Mesenchymal stem cell (in vitro differentiated cells and primary cell): ENCODE measurements at regions not wholly inside any gene's neighbourhood (a gene's known extent, or its start where the extent isn't known, plus 50 kb on each side); places are given as distances from the start of the nearest gene placed in this dataset.

Experiments
- DNase-seq: peaks from one replicate; pipeline ENCODE4 v3.0.0-alpha.2; 2013
- H2AFZ ChIP-seq: one replicate; pipeline ENCODE4 v1.6.1; 2013; ENCODE audit warnings: low read depth, mild to moderate bottlenecking, control low read depth, inconsistent platforms, low read length, moderate library complexity
- H2AK5ac ChIP-seq: 2 replicates; pipeline ENCODE4 v1.6.1; 2013; ENCODE audit warnings: low read length, moderate library complexity, mild to moderate bottlenecking, inconsistent platforms; ENCODE audit not compliant: severe bottlenecking
- H2BK120ac ChIP-seq: one replicate; pipeline ENCODE4 v1.6.1; 2013; ENCODE audit warnings: low read depth, mild to moderate bottlenecking, inconsistent platforms, low read length, moderate library complexity
- H2BK12ac ChIP-seq, 2 experiments: one replicate each; pipeline ENCODE4 v1.6.1; 2013; ENCODE audit warnings: inconsistent platforms in 2 of 2, low read length in 2 of 2, mild to moderate bottlenecking in 2 of 2, moderate library complexity in 2 of 2, control low read depth in 1 of 2
- H2BK15ac ChIP-seq: one replicate; pipeline ENCODE4 v1.6.1; 2013; ENCODE audit warnings: mild to moderate bottlenecking, low read depth, inconsistent platforms; ENCODE audit not compliant: poor library complexity, severe bottlenecking
- H2BK5ac ChIP-seq: 2 replicates; pipeline ENCODE4 v1.6.1; 2013; ENCODE audit warnings: low read depth, mild to moderate bottlenecking, low read length, control low read depth, inconsistent platforms; ENCODE audit not compliant: poor library complexity, severe bottlenecking
- H3K14ac ChIP-seq, 2 experiments: one replicate each; pipeline ENCODE4 v1.6.1; 2013; ENCODE audit warnings: inconsistent platforms in 2 of 2, low read length in 2 of 2, control low read depth in 1 of 2, mild to moderate bottlenecking in 1 of 2, moderate library complexity in 1 of 2
- H3K18ac ChIP-seq, 2 experiments: one replicate each; pipeline ENCODE4 v1.6.1; 2013; ENCODE audit warnings: inconsistent platforms in 2 of 2, low read length in 2 of 2, control low read depth in 1 of 2, low read depth in 1 of 2, mild to moderate bottlenecking in 1 of 2
- H3K23ac ChIP-seq, 2 experiments: one replicate each; pipeline ENCODE4 v1.6.1; 2013; ENCODE audit warnings: inconsistent platforms in 2 of 2, low read length in 2 of 2, mild to moderate bottlenecking in 2 of 2, moderate library complexity in 2 of 2, control low read depth in 1 of 2
- H3K27ac ChIP-seq: 2 replicates; pipeline ENCODE4 v1.5.1; 2013; ENCODE audit warnings: mild to moderate bottlenecking, moderate library complexity, low read length, control low read depth, inconsistent platforms; ENCODE audit not compliant: poor library complexity, severe bottlenecking
- H3K27me3 ChIP-seq, 2 experiments: 2 replicates each; pipeline versions ENCODE4 v1.6.1 to v1.7.0; 2013; ENCODE audit warnings: low read length in 2 of 2, mild to moderate bottlenecking in 2 of 2, moderate library complexity in 2 of 2, control low read depth in 1 of 2, inconsistent platforms in 1 of 2; ENCODE audit not compliant: control insufficient read depth in 1 of 2, insufficient read depth in 1 of 2
- H3K36me3 ChIP-seq, 2 experiments: 2 replicates each; pipeline versions ENCODE4 v1.6.1 to v1.7.0; 2013; ENCODE audit warnings: low read length in 2 of 2, control low read depth in 1 of 2, inconsistent platforms in 1 of 2, low read depth in 1 of 2, mild to moderate bottlenecking in 1 of 2; ENCODE audit not compliant: insufficient read depth in 2 of 2, control insufficient read depth in 1 of 2
- H3K4ac ChIP-seq, 2 experiments: one replicate each; pipeline ENCODE4 v1.6.1; 2013; ENCODE audit warnings: inconsistent platforms in 2 of 2, low read length in 2 of 2, mild to moderate bottlenecking in 2 of 2, moderate library complexity in 2 of 2, control low read depth in 1 of 2, low read depth in 1 of 2
- H3K4me1 ChIP-seq: 2 replicates; pipeline ENCODE4 v1.6.1; 2013; ENCODE audit warnings: low read depth, low read length, control low read depth; ENCODE audit not compliant: control insufficient read depth, insufficient read depth
- H3K4me2 ChIP-seq: 2 replicates; pipeline ENCODE4 v1.6.1; 2013; ENCODE audit warnings: low read length, mild to moderate bottlenecking, inconsistent platforms; ENCODE audit not compliant: poor library complexity, severe bottlenecking
- H3K4me3 ChIP-seq, 2 experiments: 2 replicates each; pipeline versions ENCODE4 v1.5.1 to v1.7.0; 2013; ENCODE audit warnings: low read length in 2 of 2, mild to moderate bottlenecking in 2 of 2, control low read depth in 1 of 2, low read depth in 1 of 2; ENCODE audit not compliant: insufficient read depth in 1 of 2
- H3K79me1 ChIP-seq: replicated peaks from 2 replicates; pipeline ENCODE4 v1.6.1; 2013; ENCODE audit warnings: mild to moderate bottlenecking, control low read depth, low read length, inconsistent platforms; ENCODE audit not compliant: poor library complexity, severe bottlenecking
- H3K9ac ChIP-seq: 2 replicates; pipeline ENCODE4 v1.7.0; 2013; ENCODE audit warnings: mild to moderate bottlenecking, low read length, moderate library complexity
- H3K9me3 ChIP-seq: 2 replicates; pipeline ENCODE4 v1.7.0; 2013; ENCODE audit warnings: mild to moderate bottlenecking, low read length; ENCODE audit not compliant: control insufficient read depth
- H4K8ac ChIP-seq: one replicate; pipeline ENCODE4 v1.6.1; 2013; ENCODE audit warnings: inconsistent platforms, mild to moderate bottlenecking, low read length, moderate library complexity
- H4K91ac ChIP-seq: one replicate; pipeline ENCODE4 v1.6.1; 2013; ENCODE audit warnings: mild to moderate bottlenecking, low read length, inconsistent platforms
- whole genome bisulfite sequencing: methylation state at CpG from one replicate; pipeline ENCODE4 v1.1.7; 2013; ENCODE audit warnings: mixed read lengths; 5-methylcytosine and 5-hydroxymethylcytosine counted together

DNA sequence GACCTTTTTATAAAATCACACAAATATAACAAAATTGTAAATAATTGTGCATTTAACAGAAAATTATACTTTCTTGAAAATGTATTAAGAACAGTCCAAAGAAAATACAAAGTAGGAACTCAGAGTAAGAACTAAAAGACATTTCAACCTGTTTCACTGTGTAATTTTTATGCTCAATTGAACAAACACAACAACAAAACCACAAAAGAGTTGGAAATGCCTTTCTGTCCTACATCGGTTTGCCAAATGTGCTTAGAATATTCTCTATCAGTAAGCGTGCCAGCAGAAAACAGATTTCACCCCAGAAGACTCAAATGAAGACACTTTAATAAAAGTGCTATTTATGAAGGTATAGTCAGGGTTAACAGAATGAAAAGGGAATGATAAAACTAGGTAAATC lies 592.1 kb downstream of the PRELID2 start:
- H3K9ac ChIP-seq = no peak overlapping the region
- H3K14ac ChIP-seq = no peak overlapping the region
- no peak overlapping the region for H2AK5ac ChIP-seq
- H3K4ac ChIP-seq = no peak overlapping the region
- no peaks in the 10 kb centered on the region for H3K27me3 ChIP-seq
- H3K4me1 ChIP-seq = peaks cover 3% of the 10 kb centered on the region
- no peak overlapping the region for H2BK5ac ChIP-seq
- H3K18ac ChIP-seq = no peak overlapping the region
- no peak for DNase-seq
- no peak overlapping the region for H4K8ac ChIP-seq
- no peaks in the 10 kb centered on the region for H3K79me1 ChIP-seq
- no peak overlapping the region for H3K4me3 ChIP-seq
- no peak overlapping the region for H2AFZ ChIP-seq
- 88% methylated on average over 2 of the region's 2 CpGs for WGBS
- no peaks in the 10 kb centered on the region for H3K9me3 ChIP-seq
- H4K91ac ChIP-seq = no peak overlapping the region
- no peak overlapping the region for H2BK120ac ChIP-seq
- no peak overlapping the region for H3K27ac ChIP-seq
- H2BK15ac ChIP-seq = no peak overlapping the region
- H3K4me2 ChIP-seq = no peak overlapping the region
- H3K23ac ChIP-seq = no peak overlapping the region
- H2BK12ac ChIP-seq = no peak overlapping the region
- H3K36me3 ChIP-seq = no peaks in the 10 kb centered on the region

DNA sequence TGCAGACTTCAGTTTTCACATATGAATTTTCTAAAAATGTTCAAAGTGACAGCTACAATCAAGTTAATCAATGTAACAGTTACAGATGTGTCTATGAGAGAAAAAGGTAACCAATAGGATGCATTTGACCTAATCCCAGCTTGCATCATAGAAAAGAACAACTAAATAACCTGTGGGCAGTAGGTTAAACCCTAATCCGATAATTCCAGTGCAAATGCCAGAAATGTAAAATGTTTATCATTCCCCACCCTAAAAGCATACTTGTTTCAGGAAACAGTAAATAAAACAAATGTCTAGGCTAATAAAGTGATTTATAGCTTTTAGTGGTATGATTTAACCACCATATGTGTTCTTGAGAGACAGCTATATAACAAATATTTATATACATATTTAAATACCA lies 592.6 kb downstream of the PRELID2 start:
- Histone ChIP-seq H3K14ac (no peak overlapping the region), H3K36me3 (no peaks in the 10 kb centered on the region), H2BK15ac (no peak overlapping the region), H3K79me1 (no peaks in the 10 kb centered on the region), H3K4ac (no peak overlapping the region), H2BK120ac (no peak overlapping the region), H4K91ac (no peak overlapping the region), H2AFZ (no peak overlapping the region), H2BK5ac (no peak overlapping the region), H4K8ac (no peak overlapping the region), H3K9me3 (no peaks in the 10 kb centered on the region), H3K9ac (no peak overlapping the region), H3K4me3 (no peak overlapping the region), H3K23ac (no peak overlapping the region), H2AK5ac (no peak overlapping the region), H3K4me2 (no peak overlapping the region), H3K4me1 (peaks cover 3% of the 10 kb centered on the region), H3K27me3 (no peaks in the 10 kb centered on the region), H3K18ac (no peak overlapping the region), H2BK12ac (no peak overlapping the region), H3K27ac (no peak overlapping the region)
- no peak for DNase-seq
- no CpG with 5 or more reads among the region's 1 CpG for WGBS

DNA sequence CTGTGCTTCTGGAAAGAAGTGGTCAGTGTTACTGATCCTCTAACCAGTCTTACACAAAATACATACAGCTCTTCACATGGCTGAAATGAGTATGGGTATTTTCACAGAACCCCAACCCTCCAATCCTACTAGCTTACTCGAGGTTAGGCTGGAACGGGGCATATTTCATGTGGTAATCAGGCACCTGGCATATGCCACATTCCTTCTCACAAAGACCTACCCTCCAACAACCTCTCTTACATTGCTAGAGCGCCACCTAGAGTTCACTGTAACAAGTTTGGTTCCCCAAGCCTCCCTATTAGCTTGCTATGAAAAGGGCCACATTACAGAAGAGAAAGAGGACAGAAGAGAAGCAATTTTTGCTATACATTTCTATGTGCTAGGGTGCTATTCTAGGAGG lies 597.3 kb downstream of the PRELID2 start:
- no peak overlapping the region for H2AK5ac ChIP-seq
- H3K36me3 ChIP-seq = no peaks in the 10 kb centered on the region
- H2BK15ac ChIP-seq = no peak overlapping the region
- no peak overlapping the region for H3K14ac ChIP-seq
- H4K8ac ChIP-seq = no peak overlapping the region
- peak; percentile 26 for DNase-seq
- WGBS = 10% methylated on average over 3 of the region's 3 CpGs
- no peak overlapping the region for H2BK5ac ChIP-seq
- no peak overlapping the region for H3K4ac ChIP-seq
- H3K27me3 ChIP-seq = no peaks in the 10 kb centered on the region
- no peak overlapping the region for H3K4me2 ChIP-seq
- no peak overlapping the region for H3K18ac ChIP-seq
- no peak overlapping the region for H4K91ac ChIP-seq
- H3K9ac ChIP-seq = no peak overlapping the region
- H3K4me1 ChIP-seq = no peaks in the 10 kb centered on the region
- no peaks in the 10 kb centered on the region for H3K9me3 ChIP-seq
- no peak overlapping the region for H3K27ac ChIP-seq
- no peak overlapping the region for H3K23ac ChIP-seq
- H3K4me3 ChIP-seq = no peak overlapping the region
- no peak overlapping the region for H2BK12ac ChIP-seq
- H3K79me1 ChIP-seq = no peaks in the 10 kb centered on the region
- no peak overlapping the region for H2AFZ ChIP-seq
- no peak overlapping the region for H2BK120ac ChIP-seq

DNA sequence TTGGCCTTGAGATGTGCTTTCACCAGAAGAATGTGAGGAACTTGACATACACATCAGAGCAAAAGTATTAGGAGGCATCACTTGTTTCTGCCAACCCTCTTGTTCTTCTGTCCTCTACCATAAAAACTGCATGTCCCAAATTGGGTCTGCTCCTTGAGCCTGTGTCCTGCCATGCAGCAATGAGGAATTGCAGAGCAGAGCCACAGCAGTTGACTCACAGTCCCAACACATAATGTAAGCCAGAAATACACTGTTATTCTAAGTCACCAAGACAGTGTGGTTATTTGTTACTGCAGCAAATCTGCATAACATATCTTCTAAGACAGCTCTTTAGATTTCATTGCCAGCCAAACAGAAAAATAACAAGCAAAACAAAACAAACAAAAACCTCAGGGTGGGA lies 598.2 kb downstream of the PRELID2 start:
- H4K8ac ChIP-seq = no peak overlapping the region
- H3K79me1 ChIP-seq = no peaks in the 10 kb centered on the region
- no peak overlapping the region for H3K4me2 ChIP-seq
- no peaks in the 10 kb centered on the region for H3K9me3 ChIP-seq
- no peak overlapping the region for H3K9ac ChIP-seq
- H2BK12ac ChIP-seq = no peak overlapping the region
- H3K4me3 ChIP-seq = no peak overlapping the region
- no peak overlapping the region for H3K14ac ChIP-seq
- no peak overlapping the region for H2BK120ac ChIP-seq
- no peaks in the 10 kb centered on the region for H3K36me3 ChIP-seq
- no peak overlapping the region for H2BK15ac ChIP-seq
- H2AK5ac ChIP-seq = no peak overlapping the region
- no peaks in the 10 kb centered on the region for H3K27me3 ChIP-seq
- H3K4me1 ChIP-seq = no peaks in the 10 kb centered on the region
- H3K23ac ChIP-seq = no peak overlapping the region
- no peak overlapping the region for H3K27ac ChIP-seq
- H2BK5ac ChIP-seq = no peak overlapping the region
- H3K18ac ChIP-seq = no peak overlapping the region
- H3K4ac ChIP-seq = no peak overlapping the region
- DNase-seq = no peak
- H4K91ac ChIP-seq = no peak overlapping the region
- H2AFZ ChIP-seq = no peak overlapping the region
